ENCODE measurements at regions not wholly inside any gene's neighbourhood (a gene's known extent, or its start where the extent isn't known, plus 50 kb on each side); places are given as distances from the start of the nearest gene placed in this dataset.
"Not testable (repeated sequence)": the region's sequence is repeated elsewhere in the genome, so short reads cannot be mapped to it uniquely, and the experiment has no call there.

DNA sequence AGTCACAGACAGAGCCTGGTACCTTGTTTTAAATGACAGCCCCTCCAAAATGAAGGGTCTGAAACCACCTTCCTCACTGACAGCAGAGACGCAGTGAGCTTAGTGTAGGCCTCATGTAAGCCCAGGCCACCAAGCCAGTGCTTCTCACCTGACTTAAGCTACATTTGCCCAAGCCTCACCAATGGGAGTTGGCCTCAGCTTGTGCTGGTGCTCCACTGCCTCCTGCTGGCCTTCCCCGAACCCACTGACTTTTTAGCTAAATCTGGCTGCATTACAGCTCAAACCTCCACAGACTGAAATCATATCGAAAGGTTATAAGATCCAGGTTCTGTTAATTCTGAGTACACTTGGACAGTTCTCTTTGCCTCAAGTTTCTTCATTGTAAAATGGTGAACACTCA, 2361.8 kb downstream of the EPHA3 start:
- H3K27me3 Mint-ChIP-seq (ENCODE audit: insufficient read depth, low read depth, poor library complexity); H3K27ac ChIP-seq (ENCODE audit: low read depth); H3K36me3 Mint-ChIP-seq (ENCODE audit: low read depth); H3K4me2 ChIP-seq; H4K20me1 ChIP-seq (replicated peaks; ENCODE audit: insufficient read depth); H3K9me2 ChIP-seq (ENCODE audit: insufficient read depth); H3K36me3 ChIP-seq (ENCODE audit: insufficient read depth); H3K4me1 ChIP-seq (ENCODE audit: insufficient read depth); H3K4me3 Mint-ChIP-seq; H3K4me1 Mint-ChIP-seq; H3K27ac Mint-ChIP-seq; H3F3A ChIP-seq (replicated peaks; ENCODE audit: low read depth); H3K4me3 ChIP-seq; H2AFZ ChIP-seq; H3K27me3 ChIP-seq (ENCODE audit: insufficient read depth); H3K79me2 ChIP-seq (replicated peaks; ENCODE audit: insufficient read depth): not testable (repeated sequence)
- TF ChIP-seq, protein P1, sequence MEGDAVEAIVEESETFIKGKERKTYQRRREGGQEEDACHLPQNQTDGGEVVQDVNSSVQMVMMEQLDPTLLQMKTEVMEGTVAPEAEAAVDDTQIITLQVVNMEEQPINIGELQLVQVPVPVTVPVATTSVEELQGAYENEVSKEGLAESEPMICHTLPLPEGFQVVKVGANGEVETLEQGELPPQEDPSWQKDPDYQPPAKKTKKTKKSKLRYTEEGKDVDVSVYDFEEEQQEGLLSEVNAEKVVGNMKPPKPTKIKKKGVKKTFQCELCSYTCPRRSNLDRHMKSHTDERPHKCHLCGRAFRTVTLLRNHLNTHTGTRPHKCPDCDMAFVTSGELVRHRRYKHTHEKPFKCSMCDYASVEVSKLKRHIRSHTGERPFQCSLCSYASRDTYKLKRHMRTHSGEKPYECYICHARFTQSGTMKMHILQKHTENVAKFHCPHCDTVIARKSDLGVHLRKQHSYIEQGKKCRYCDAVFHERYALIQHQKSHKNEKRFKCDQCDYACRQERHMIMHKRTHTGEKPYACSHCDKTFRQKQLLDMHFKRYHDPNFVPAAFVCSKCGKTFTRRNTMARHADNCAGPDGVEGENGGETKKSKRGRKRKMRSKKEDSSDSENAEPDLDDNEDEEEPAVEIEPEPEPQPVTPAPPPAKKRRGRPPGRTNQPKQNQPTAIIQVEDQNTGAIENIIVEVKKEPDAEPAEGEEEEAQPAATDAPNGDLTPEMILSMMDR (conservative IDR thresholded peaks at IDR 0.05; ENCODE audit: low read depth in 2 of 2), result peak; percentile 11 to 20; a peak in 2 of 4 replicates
- peaks cover 52% of the 10 kb centered on the region for H3K9me3 Mint-ChIP-seq
- peak; percentile 1 for DNase-seq (ENCODE audit: low spot score)
- peak; percentile 62 for ATAC-seq

DNA sequence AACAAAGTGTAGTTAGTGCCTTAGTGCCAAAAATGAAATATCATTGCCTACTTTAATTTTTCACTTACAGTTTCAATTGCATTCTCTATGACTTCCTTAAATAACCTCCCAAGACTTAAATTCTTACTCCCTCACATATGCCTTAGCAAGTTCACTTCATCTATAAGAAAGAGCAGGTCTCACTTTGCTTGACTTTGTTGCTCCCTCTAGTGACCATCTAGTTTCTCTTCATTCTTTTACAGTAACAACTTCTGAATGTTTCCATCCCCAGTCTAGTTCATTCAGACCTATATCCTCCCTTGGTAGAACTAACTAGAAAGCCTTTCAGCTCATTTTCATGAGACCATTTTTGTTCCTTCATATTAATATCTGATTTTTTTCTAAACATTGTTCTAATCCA, 2377.6 kb downstream of the EPHA3 start:
- not testable (repeated sequence) for H3K4me1 Mint-ChIP-seq; H3K27me3 ChIP-seq (ENCODE audit: insufficient read depth); H3K79me2 ChIP-seq (replicated peaks; ENCODE audit: insufficient read depth); ATAC-seq; H3K9me2 ChIP-seq (ENCODE audit: insufficient read depth); H3K27ac ChIP-seq (ENCODE audit: low read depth); H4K20me1 ChIP-seq (replicated peaks; ENCODE audit: insufficient read depth); H3K4me3 ChIP-seq; H3K4me3 Mint-ChIP-seq; H3K27me3 Mint-ChIP-seq (ENCODE audit: insufficient read depth, low read depth, poor library complexity); H2AFZ ChIP-seq; H3K4me2 ChIP-seq; H3F3A ChIP-seq (replicated peaks; ENCODE audit: low read depth); H3K36me3 ChIP-seq (ENCODE audit: insufficient read depth); H3K27ac Mint-ChIP-seq; H3K4me1 ChIP-seq (ENCODE audit: insufficient read depth); H3K36me3 Mint-ChIP-seq (ENCODE audit: low read depth)
- peak; percentile 27 for DNase-seq (ENCODE audit: low spot score)
- TF ChIP-seq, protein P1 (conservative IDR thresholded peaks at IDR 0.05; ENCODE audit: low read depth in 2 of 2), result peak; percentile 15 to 39; a peak in 3 of 4 replicates
- peaks cover 53% of the 10 kb centered on the region for H3K9me3 Mint-ChIP-seq

DNA sequence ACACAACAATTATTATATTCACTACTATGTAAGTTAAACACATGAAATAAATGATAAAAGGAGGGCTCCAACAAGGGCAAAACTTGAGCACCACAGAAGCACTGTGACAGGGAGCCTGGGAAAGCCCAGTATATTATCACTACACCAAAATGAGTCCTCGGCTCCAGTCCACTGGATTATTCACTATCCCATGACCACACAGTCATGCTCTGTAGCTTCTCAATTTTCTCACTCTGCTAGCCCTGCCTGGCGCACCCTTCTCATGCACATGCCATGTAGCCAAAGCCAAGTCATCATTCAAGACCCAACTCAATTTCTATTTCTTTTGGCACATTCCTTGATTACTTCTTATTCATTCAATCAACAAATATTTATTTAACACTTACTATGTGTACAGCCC, 2378.5 kb downstream of the EPHA3 start:
- not testable (repeated sequence) for H3K4me1 ChIP-seq (ENCODE audit: insufficient read depth); H4K20me1 ChIP-seq (replicated peaks; ENCODE audit: insufficient read depth); H3K9me2 ChIP-seq (ENCODE audit: insufficient read depth); H3K36me3 Mint-ChIP-seq (ENCODE audit: low read depth); H3K27me3 Mint-ChIP-seq (ENCODE audit: insufficient read depth, low read depth, poor library complexity); DNase-seq (ENCODE audit: low spot score); H3K4me3 ChIP-seq; H3F3A ChIP-seq (replicated peaks; ENCODE audit: low read depth); H3K27me3 ChIP-seq (ENCODE audit: insufficient read depth); H3K4me2 ChIP-seq; H3K27ac ChIP-seq (ENCODE audit: low read depth); H3K36me3 ChIP-seq (ENCODE audit: insufficient read depth); H3K4me1 Mint-ChIP-seq; H3K79me2 ChIP-seq (replicated peaks; ENCODE audit: insufficient read depth); H2AFZ ChIP-seq; H3K27ac Mint-ChIP-seq; ATAC-seq; H3K4me3 Mint-ChIP-seq
- peaks cover 48% of the 10 kb centered on the region for H3K9me3 Mint-ChIP-seq

DNA sequence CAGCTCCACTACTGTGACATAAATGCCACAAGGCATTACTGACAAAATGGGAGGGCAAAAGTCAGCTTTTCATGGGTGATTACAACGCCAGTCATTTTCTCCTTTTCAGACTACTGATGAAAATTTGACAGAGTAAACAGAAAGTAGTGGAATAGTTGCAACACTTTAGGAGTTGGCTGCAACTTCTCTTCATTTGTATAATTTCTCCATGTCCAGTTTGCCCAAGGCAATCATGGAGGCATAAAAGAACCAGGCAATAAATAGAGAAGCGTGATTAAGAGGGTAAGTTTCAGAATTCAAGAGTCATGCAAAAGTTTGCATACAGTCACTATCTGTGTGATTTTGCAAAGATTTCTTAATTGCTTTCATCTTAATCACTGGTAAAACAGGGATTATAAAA, 2390.3 kb downstream of the EPHA3 start:
- not testable (repeated sequence) for DNase-seq (ENCODE audit: low spot score); H3K27ac Mint-ChIP-seq; H3K27me3 ChIP-seq (ENCODE audit: insufficient read depth); H3K9me2 ChIP-seq (ENCODE audit: insufficient read depth); H3K4me3 ChIP-seq; H3K4me3 Mint-ChIP-seq; ATAC-seq; H4K20me1 ChIP-seq (replicated peaks; ENCODE audit: insufficient read depth); H3K27ac ChIP-seq (ENCODE audit: low read depth); H3K36me3 ChIP-seq (ENCODE audit: insufficient read depth); H3K4me2 ChIP-seq; H3F3A ChIP-seq (replicated peaks; ENCODE audit: low read depth); H3K27me3 Mint-ChIP-seq (ENCODE audit: insufficient read depth, low read depth, poor library complexity); H3K4me1 ChIP-seq (ENCODE audit: insufficient read depth); H3K79me2 ChIP-seq (replicated peaks; ENCODE audit: insufficient read depth); H2AFZ ChIP-seq
- Mint-ChIP-seq H3K36me3 (ENCODE audit: low read depth) (peaks cover 12% of the 10 kb centered on the region; the same call in 1 of the 3 replicates), H3K4me1 (peaks cover 12% of the 10 kb centered on the region; the same call in 1 of the 3 replicates), H3K9me3 (peaks cover 61% of the 10 kb centered on the region)

DNA sequence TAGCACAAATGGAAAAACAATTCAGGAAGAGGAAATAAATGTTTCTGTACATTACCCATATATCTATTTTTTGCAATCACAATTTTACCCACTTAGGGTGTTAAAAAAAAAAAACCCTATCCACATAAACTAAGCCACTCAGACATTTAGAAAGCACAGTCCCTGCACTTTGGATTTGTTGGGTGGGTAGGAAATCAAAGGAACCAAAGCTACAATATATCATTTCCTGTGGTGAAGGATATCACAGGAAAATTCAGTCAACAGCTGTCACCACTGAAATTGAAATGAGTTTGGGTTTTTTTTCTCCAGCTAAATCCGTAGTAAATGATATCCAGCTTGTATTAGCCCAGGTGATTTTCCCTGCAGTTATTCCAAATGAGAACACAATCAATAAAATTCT, 2392.4 kb downstream of the EPHA3 start:
- not testable (repeated sequence) for H3K27me3 Mint-ChIP-seq (ENCODE audit: insufficient read depth, low read depth, poor library complexity); H3K9me2 ChIP-seq (ENCODE audit: insufficient read depth); ATAC-seq; H4K20me1 ChIP-seq (replicated peaks; ENCODE audit: insufficient read depth); H3K4me3 ChIP-seq; H3K27ac Mint-ChIP-seq; H3K4me3 Mint-ChIP-seq; H3F3A ChIP-seq (replicated peaks; ENCODE audit: low read depth); DNase-seq (ENCODE audit: low spot score); H3K4me2 ChIP-seq; H3K79me2 ChIP-seq (replicated peaks; ENCODE audit: insufficient read depth); H3K27ac ChIP-seq (ENCODE audit: low read depth); H3K27me3 ChIP-seq (ENCODE audit: insufficient read depth); H2AFZ ChIP-seq; H3K36me3 ChIP-seq (ENCODE audit: insufficient read depth); H3K4me1 ChIP-seq (ENCODE audit: insufficient read depth)
- H3K36me3 Mint-ChIP-seq (ENCODE audit: low read depth), result peaks cover 12% of the 10 kb centered on the region; the same call in 1 of the 3 replicates
- H3K9me3 Mint-ChIP-seq, result peaks cover 55% of the 10 kb centered on the region
- H3K4me1 Mint-ChIP-seq, result peaks cover 12% of the 10 kb centered on the region; the same call in 1 of the 3 replicates

All from GM23338 (cell line).